C4-2B (cell line): ENCODE measurements at regions not wholly inside any gene's neighbourhood (a gene's known extent, or its start where the extent isn't known, plus 50 kb on each side); places are given as distances from the start of the nearest gene placed in this dataset.

ENCODE experiments used
- CTCF ChIP-seq: fragments of 450-650 bp; conservative IDR thresholded peaks from 2 replicates; pipeline ENCODE4 v1.5.1; 2017; ENCODE audit warnings: mild to moderate bottlenecking
- ZFX ChIP-seq: fragments of 450-650 bp; IDR thresholded peaks from 2 replicates; pipeline ENCODE4 v1.6.1; 2017

GRCh38 chr21:26281506-26281905, 110.9 kb upstream of the APP start:
- TF ChIP-seq CTCF (no peak), ZFX (no peak)
